Duodenal mucosa (tissue), 2 donors: ENCODE measurements at regions not wholly inside any gene's neighbourhood (a gene's known extent, or its start where the extent isn't known, plus 50 kb on each side); places are given as distances from the start of the nearest gene placed in this dataset.

Experiments
- H3K27ac ChIP-seq: one replicate; pipeline ENCODE4 v1.7.0; 2013; ENCODE audit warnings: low read depth, low read length
- H3K27me3 ChIP-seq, 2 donors: one replicate each; pipeline ENCODE4 v1.7.0; 2013; ENCODE audit warnings: low read length in 2 of 2, control low read depth in 1 of 2; ENCODE audit not compliant: insufficient read depth in 2 of 2, control insufficient read depth in 1 of 2
- H3K36me3 ChIP-seq, 2 donors: one replicate each; pipeline ENCODE4 v1.7.0; 2013; ENCODE audit warnings: low read length in 2 of 2, control low read depth in 1 of 2; ENCODE audit not compliant: insufficient read depth in 2 of 2, control insufficient read depth in 1 of 2
- H3K4me1 ChIP-seq, 2 donors: one replicate each; pipeline ENCODE4 v1.7.0; 2013; ENCODE audit warnings: low read length in 2 of 2, control low read depth in 1 of 2; ENCODE audit not compliant: insufficient read depth in 2 of 2, control insufficient read depth in 1 of 2
- H3K4me3 ChIP-seq, 2 donors: one replicate each; pipeline ENCODE4 v1.7.0; 2013; ENCODE audit warnings: low read length in 2 of 2, low read depth in 1 of 2
- H3K9ac ChIP-seq, 2 donors: one replicate each; pipeline ENCODE4 v1.7.0; 2013; ENCODE audit warnings: low read length in 2 of 2, low read depth in 1 of 2
- H3K9me3 ChIP-seq, 2 donors: one replicate each; pipeline ENCODE4 v1.7.0; 2013; ENCODE audit warnings: low read length in 2 of 2, control low read depth in 1 of 2; ENCODE audit not compliant: control insufficient read depth in 1 of 2

DNA sequence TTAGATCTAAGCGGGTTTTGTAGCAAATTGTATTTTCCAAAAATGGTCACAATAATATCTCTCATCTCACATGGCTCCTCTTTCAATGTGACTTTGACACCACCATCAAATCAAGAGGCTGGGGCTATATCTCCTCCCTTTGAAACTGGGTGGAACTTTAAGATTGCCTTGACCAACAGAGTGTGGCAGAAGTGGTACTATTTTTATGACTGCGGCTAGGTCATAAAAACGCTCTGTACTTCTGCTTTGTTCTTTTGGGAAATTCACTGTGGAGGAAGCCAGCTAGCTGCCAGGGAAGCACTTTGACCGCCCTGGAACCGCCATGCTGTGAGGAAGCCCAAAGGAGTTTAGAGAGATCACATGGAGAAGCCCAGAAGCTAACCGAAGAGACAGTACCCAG lies 50.7 kb upstream of the ACOT11 start:
- Histone ChIP-seq H3K9ac (no peak overlapping the region), H3K4me3 (no peak overlapping the region), H3K4me1 (peaks cover 9% of the 10 kb centered on the region in 2 donors), H3K36me3 (no peaks in the 10 kb centered on the region), H3K27me3 (peaks cover 7 to 19% of the 10 kb centered on the region in 2 donors), H3K9me3 (peaks cover 0 to 3% of the 10 kb centered on the region in 2 donors), H3K27ac (no peak overlapping the region)

DNA sequence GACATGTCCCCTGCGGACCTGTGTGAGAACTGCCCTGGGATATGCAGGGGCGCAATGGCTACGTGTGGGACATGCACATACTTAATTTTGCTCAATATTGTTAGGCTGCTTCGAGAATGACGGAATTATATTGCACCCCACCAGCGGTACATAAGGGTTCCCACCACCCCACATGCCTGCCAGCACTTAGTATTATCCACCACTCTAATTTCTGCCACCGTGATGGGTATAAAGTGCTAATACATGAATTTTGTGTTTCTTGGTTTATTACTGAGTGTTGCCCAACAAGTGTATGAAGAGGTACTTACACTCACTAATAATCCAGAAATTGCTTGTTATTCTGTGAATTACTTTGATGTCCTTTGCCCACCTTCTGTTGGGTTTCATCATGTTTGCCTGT lies 52.1 kb upstream of the ACOT11 start:
- H3K36me3 ChIP-seq = no peaks in the 10 kb centered on the region
- no peak overlapping the region for H3K4me3 ChIP-seq
- H3K9me3 ChIP-seq = peaks cover 0 to 3% of the 10 kb centered on the region in 2 donors
- H3K27me3 ChIP-seq = peaks cover 7 to 19% of the 10 kb centered on the region in 2 donors
- no peak overlapping the region for H3K27ac ChIP-seq
- peaks cover 11 to 12% of the 10 kb centered on the region in 2 donors for H3K4me1 ChIP-seq
- no peak overlapping the region for H3K9ac ChIP-seq

DNA sequence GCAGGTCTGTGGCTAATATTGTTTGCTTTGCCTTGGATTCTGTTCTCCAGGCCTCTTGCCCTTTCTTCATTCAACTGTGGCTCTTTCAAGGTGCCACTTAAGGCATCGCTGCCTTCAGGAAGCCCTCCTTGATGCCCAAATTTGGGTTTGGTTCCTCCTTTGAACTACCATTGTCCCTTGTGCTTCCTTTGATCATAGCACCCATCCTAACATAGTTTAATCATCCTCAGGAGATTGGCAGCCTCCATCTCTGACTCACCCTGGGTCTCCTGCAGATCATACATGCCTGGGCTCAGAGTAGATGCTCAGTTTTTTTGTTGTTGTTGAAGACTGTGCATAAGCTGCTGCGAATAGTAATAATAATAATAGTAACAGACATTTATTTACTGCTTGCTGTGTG lies 54.4 kb upstream of the ACOT11 start:
- H3K9ac ChIP-seq = no peak overlapping the region
- H3K9me3 ChIP-seq = peaks cover 0 to 3% of the 10 kb centered on the region in 2 donors
- H3K27ac ChIP-seq = no peak overlapping the region
- H3K36me3 ChIP-seq = no peaks in the 10 kb centered on the region
- H3K27me3 ChIP-seq = peaks cover 3 to 8% of the 10 kb centered on the region in 2 donors
- H3K4me1 ChIP-seq = peaks cover 15 to 16% of the 10 kb centered on the region in 2 donors
- no peak overlapping the region for H3K4me3 ChIP-seq

DNA sequence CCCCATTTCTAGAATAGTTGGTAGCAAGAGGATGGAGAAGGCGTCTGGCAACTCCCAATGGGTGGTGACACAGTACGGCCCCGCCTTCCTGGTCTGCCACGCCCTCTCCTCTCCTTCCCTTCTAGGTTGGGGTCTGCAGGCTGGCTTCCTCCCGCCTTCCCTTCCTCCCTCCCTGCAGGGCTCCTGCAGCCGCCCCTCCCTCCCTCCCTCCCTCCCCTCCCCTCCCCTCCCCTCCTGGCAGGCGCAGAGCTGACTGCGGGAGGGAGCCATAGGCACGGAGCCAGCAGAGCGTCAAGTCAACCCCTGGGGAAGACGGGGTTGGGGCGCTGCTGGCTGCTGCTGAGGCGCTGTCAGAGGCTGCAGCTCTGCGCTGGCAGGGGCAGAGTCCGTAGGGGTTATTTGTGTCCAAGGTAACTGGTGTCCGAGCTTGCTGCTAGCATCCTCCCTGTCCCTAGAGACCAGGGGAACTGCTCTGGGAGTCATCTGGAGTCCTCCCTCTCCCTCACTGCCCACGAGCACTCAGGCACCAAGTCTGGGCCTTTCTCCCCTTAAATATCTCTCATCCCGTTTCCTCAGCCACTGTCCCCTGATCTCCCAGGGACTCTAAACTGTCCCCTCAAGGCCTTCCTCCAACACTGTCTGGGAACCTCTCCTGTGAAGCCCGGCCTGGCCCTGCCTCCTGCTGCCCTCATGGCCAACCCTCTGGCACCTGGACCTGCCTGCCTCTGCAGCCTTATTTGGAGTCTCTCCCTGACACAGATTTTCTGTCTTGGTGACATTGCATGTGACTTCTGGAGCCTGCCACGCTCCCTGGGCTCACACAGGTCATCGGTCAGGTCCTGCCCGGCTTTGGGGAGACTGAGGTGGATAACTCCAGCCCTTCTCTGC lies 57.4 kb upstream of the ACOT11 start:
- no peaks in the 10 kb centered on the region for H3K9me3 ChIP-seq
- H3K27ac ChIP-seq = no peak overlapping the region
- H3K27me3 ChIP-seq = no peaks in the 10 kb centered on the region
- peaks cover 32 to 33% of the 10 kb centered on the region in 2 donors for H3K4me1 ChIP-seq
- no peak overlapping the region for H3K4me3 ChIP-seq
- no peak overlapping the region for H3K9ac ChIP-seq
- H3K36me3 ChIP-seq = no peaks in the 10 kb centered on the region

DNA sequence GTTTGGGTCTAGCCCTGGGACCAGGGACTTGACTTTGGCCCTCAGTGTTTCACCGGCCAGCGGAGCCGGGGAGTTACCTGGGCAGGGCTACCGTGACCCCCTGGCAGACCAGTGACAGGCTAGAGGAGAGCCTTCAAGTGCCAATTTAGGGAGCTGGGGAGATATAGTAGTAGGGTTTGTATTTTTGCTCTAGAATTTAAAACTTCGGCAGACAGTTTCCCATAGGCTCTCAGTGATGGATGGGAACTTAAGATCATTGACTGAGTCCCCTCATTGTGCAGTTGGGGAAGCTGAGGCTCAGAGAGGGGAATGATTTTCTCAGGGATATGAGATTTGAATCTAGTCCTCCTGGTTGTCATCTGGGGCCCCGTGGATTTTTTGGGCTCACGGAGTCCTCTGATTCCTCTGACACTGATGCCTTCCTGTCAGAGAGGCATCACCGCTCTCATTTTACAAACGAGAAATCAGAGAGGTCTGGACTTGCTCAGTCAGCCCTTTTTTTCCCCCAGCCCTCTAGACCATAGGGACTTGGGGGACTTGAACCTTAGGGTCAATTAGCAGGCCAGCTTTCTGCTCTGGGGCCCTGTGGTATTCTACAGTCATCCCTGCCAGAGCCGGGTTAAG lies 58.3 kb upstream of the ACOT11 start:
- Histone ChIP-seq H3K27me3 (no peaks in the 10 kb centered on the region), H3K4me1 (peaks cover 32 to 33% of the 10 kb centered on the region in 2 donors), H3K9me3 (no peaks in the 10 kb centered on the region), H3K9ac (no peak overlapping the region), H3K4me3 (peak overlapping the region in 1 of 2 donors; percentile 91), H3K27ac (no peak overlapping the region), H3K36me3 (no peaks in the 10 kb centered on the region)

DNA sequence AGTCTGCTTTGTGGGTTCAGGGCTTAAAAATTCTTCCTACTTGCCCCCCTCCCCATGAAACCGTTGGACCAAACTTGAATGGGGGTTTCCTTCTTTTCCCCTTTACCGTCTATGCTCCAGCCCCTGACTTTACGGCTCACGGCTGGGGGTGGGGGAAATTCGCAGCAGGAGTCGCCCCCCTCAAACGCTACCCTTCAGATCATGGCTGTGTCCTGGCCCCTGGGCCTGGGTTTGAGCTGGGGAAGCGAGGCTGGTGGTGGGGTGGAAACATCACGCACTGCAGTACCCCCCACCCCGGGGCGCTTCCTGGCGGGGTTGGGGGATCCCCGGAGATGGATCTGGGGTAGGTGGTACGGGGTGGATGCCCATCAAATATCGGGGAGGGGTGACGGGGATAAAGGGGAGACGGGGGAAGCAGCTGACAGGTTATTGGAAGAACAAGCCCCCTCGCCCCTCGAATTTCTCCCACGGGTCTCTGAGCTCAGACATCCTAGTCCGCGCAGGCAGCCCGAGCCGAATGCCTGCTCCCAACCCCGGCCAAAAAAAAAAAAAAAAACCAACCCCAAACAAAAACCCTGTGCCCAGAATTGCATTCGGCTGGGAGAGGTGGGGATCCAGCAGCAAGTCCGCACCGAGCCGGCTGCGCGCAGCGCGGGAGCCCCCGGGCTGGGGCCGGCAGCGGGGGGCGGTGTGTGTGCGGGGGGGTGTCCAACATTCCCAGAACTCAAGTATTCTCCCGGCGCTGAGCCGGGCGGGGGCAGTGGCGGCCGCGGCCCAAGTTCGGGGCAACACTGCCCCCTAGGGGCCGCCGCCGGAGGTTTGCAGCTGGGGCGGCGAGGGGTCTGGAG lies 59.0 kb upstream of the ACOT11 start:
- Histone ChIP-seq H3K27me3 (no peaks in the 10 kb centered on the region), H3K4me1 (peaks cover 32 to 33% of the 10 kb centered on the region in 2 donors), H3K9ac (peak overlapping the region; percentile 66 to 73)

DNA sequence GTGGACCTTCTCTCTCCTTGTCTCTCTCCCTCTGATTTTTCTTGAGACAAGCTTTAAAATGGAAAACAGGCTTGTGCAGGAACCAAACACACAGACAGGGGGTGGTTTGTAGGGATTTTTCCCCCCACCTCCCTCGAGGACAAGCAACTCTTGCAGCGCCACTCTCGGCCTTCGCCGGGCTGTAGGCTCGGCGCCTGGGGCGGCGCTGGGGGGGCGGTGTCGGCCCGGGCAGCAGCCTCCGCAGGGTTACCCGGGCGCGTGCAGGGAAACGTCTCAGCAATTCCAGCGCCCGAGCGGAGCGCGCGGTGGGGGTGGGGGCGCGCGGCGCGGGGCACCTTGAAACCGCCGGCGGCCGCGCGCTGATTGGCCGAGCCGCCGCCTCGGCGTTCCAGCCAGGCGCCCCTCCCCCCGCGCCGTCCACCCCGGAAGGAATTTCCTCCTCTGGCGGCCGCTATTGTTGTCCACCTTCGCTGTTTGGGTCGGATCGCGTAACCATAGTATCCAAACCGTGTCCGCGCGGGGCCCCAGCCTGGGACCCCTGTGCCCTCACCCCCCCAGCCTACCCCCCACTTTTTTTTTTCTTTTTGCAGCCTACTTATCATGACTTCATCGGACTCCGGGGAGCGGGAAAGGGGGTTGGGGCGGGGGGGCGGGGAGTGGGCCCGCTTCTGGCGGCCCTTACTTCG lies 59.8 kb upstream of the ACOT11 start:
- H3K36me3 ChIP-seq = no peaks in the 10 kb centered on the region
- peak overlapping the region; percentile 51 to 73 for H3K9ac ChIP-seq
- H3K27ac ChIP-seq = peak overlapping the region; percentile 87
- H3K4me3 ChIP-seq = peak overlapping the region; percentile 79 to 91
- peaks cover 32 to 33% of the 10 kb centered on the region in 2 donors for H3K4me1 ChIP-seq
- H3K9me3 ChIP-seq = no peaks in the 10 kb centered on the region
- H3K27me3 ChIP-seq = no peaks in the 10 kb centered on the region

More for the DNA sequence above, 59.0 kb upstream of the ACOT11 start:
- H3K4me3 ChIP-seq = peak overlapping the region; percentile 79 to 91
- H3K27ac ChIP-seq = peak overlapping the region; percentile 87
- H3K9me3 ChIP-seq = no peaks in the 10 kb centered on the region
- H3K36me3 ChIP-seq = no peaks in the 10 kb centered on the region

DNA sequence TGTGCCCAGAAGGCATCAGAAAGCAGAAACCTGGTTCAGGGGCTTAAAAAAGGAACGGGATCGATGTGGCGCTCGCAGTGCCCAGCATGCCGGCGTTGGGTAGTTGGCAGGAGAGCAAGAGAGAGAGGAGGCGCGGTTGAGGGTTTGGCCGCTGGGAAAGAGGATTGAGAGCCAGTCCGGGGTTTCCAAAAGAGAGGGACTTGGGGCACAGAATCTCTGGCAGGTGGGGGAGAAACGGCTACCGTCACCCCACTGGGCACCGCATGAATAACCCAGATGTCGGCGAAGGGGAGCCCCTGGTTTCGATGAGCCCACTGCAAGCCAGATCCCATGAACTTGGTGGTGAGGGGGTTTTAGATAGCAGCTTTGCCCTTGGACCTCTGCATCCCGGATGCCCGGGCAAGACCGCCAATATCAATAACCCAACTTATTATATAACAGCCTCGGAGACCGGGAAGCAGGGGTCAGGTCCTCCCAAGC lies 60.4 kb upstream of the ACOT11 start:
- Histone ChIP-seq H3K9me3 (no peaks in the 10 kb centered on the region), H3K9ac (peak overlapping the region; percentile 51 to 54), H3K4me1 (peaks cover 32 to 33% of the 10 kb centered on the region in 2 donors), H3K27me3 (no peaks in the 10 kb centered on the region), H3K4me3 (peak overlapping the region; percentile 58 to 67), H3K27ac (no peak overlapping the region), H3K36me3 (no peaks in the 10 kb centered on the region)

DNA sequence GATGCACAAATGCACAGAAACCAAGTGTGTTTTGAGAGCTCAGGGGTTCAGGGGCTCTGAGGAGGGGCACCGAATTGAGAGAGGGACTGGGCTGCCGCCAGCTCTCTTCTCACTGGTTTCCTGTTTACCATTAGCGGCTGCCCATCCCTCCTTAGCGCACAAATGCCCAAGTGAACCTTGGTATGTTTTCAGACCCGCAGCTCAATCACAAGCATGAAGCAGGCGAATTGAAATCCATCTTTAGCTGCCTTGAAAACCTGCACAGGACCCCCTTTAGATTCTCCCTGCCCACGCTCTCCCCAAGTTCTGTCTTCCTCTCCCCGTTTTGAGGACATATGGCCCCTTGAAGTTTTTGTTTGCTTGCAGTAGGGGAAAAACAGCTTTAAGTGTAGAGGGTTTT lies 61.1 kb upstream of the ACOT11 start:
- peaks cover 32 to 34% of the 10 kb centered on the region in 2 donors for H3K4me1 ChIP-seq
- H3K9ac ChIP-seq = peak overlapping the region in 1 of 2 donors; percentile 5
- no peaks in the 10 kb centered on the region for H3K9me3 ChIP-seq
- no peaks in the 10 kb centered on the region for H3K27me3 ChIP-seq
- H3K4me3 ChIP-seq = peak overlapping the region; percentile 21 to 58
- no peak overlapping the region for H3K27ac ChIP-seq
- no peaks in the 10 kb centered on the region for H3K36me3 ChIP-seq
